NCI-H2196 treated with DMSO at 0.1 percent for 48 hours (cell line): ENCODE measurements at regions not wholly inside any gene's neighbourhood (a gene's known extent, or its start where the extent isn't known, plus 50 kb on each side); places are given as distances from the start of the nearest gene placed in this dataset.

Experiments used
- DNase-seq: peaks from one replicate; lab custom pipeline; 2025; ENCODE audit not compliant: unreplicated experiment; lab: John Stamatoyannopoulos, UW

GRCh38 chr21:35412231-35412630, 363.1 kb upstream of the RUNX1 start:
- DNase-seq: no peak

DNA sequence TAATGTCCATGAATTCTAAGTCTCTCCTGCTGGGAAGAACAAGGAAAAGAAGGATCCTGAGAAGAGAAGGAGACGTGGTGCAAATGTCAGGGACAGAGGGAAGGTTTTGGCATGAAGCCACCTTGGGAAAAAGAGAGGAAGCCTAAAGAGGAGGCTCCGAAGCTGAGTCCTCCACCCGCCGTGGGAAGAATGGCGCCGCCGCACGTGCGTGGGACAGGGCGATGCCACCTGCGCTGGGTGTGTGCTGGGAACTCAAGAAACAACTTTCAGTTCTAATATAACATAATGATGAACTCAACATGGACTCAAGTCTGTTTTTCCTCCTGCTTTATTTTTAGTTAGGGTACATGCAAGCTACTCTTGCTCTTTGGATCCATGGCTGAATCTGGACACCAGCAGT, 362.3 kb upstream of the RUNX1 start:
- DNase-seq: no peak

- no peak for DNase-seq
These were observed 361.6 kb upstream of the RUNX1 start for GRCh38 chr21:35410656-35411055.

- DNase-seq: no peak
These were observed 361.0 kb upstream of the RUNX1 start for GRCh38 chr21:35410123-35410522.

DNA sequence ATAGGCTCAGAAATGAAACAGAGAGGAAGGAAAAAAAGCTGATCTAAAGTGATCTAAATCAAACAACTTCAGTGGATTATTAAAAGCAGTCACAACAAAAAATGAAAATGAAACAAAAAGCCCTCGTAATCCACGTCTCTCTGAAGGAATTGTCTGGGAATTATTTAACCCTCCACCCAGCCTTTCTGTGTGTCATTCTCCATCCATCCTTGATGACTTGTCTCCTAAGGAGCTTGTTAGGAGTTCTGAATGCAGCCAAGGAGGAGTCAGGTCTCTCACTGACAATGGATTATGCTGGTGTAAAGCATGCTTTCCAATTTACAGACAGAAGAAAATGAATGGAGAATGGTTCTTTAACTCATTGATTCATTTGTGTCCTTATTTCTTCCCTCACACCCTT, 359.3 kb upstream of the RUNX1 start:
- DNase-seq: no peak

DNA sequence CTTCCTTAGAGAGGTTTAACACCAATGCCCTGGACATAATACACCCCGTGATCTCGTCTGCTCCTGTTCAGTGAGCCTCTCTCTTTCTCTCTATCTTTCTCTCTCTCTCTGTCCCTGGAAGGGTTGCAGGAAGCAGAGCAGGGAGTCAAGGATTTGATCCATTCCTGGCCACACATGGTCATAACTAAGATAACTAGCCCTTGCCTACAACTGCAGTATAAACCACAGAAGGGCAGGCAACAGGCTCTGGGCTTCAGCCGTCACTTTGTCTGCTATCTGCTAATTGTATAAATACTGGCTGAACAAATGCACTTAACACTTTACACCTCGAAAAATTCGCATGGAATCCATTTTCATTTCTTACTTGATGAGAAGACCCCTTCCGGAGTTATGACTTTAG, 357.5 kb upstream of the RUNX1 start:
- DNase-seq: no peak

- no peak for DNase-seq
These were observed 356.9 kb upstream of the RUNX1 start for GRCh38 chr21:35405981-35406380.

DNA sequence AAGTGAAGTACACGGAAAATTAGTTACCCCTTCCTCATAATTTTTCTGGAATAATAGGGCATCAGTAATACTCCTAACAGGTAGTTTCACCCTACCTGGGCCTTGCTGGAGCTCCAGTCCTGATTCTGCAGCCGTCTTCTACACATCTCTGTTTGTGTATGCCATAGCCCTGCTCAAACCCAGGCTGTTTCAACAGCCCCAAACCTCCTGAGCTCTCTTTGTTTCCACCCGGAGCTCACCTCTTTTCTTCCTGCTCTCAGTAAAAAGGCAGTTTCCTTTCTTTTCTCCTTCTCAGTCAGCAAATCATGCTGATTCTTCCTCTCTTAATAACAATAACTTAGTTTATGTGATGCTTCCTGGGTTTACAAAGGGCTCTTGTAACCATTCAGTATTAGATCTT, 355.1 kb upstream of the RUNX1 start:
- DNase-seq: no peak

DNA sequence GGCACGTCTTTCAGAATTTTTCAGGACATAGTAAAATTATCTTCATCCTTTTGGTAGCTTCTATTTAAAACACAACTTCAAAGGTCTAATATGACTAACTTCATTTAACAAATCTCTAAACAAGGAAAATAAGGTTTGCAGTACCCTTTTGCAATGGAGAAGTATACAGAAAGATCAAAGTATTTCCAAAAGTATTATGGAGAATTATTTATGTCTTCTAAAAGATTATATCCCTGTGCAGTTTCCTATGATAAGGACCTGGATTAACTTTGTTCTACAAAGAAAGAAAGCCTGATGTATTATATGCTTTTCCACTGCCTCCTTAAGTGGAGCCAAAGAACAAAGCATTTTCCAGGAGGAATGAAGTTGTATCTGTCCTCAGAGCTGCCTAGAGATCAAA, 353.0 kb upstream of the RUNX1 start:
- no peak for DNase-seq

DNA sequence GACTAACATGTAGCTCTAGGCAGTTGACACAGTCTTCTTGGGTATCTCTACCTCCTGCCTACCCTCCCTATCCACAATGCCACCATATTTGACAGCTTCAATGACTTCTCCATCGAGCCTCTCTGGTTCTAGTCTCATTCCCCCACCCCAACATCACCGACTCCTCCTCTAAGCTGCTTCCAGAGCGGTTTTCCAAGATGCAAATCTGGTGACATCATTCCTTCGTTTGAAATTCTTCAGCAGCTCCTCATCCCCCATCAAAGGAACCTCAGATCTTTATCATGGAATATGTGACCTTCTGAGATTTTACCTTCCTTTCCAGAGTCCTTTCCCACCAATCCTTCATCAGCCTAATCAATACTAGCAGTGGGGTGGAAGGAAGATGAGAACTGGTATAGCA, 352.4 kb upstream of the RUNX1 start:
- DNase-seq: no peak

GRCh38 chr21:35400233-35400939, 351.3 kb upstream of the RUNX1 start:
- DNase-seq: peak; percentile 66

DNA sequence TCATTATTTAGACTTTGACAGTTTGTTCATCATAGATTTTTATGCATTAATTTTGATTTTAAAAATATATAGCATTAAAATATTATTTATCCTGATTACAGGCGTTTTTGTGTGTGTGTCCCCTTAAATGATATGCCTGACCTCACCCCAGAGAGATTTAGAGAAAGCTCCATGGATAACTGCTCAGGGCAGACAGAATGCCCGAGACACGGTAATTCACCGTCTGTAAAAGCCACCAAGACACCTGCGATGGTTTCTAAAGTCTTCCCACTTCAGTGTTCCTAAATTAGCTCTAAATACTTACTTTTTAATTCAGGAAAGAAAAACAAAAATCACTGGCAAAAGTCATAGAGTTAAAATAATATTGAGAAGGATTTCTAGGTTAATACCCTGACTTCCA, 350.6 kb upstream of the RUNX1 start:
- DNase-seq: no peak

- no peak for DNase-seq
These were observed 350.0 kb upstream of the RUNX1 start for GRCh38 chr21:35399002-35399530.

GRCh38 chr21:35398346-35398982, 349.4 kb upstream of the RUNX1 start:
- DNase-seq: no peak

GRCh38 chr21:35397781-35398180, 348.7 kb upstream of the RUNX1 start:
- no peak for DNase-seq

DNA sequence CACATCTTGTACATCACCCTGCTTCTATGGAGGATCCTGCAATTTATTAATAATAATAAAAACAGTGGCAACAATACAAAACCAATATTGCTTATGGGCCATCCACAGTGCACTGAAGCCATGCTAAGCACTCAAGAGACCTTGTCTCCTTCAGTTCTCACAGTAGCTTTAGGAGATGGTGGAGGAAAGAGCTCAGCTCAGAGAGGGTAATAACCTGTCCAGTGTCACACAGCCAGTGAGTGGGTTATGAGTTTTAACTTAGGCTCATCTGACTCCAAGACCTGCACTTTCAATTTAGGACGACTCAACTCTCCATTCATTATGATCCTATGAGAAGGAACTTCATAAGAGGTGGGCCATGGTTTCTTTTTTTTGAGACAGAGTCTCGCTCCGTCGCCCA, 347.6 kb upstream of the RUNX1 start:
- DNase-seq: no peak

- DNase-seq: no peak
These were observed 346.6 kb upstream of the RUNX1 start for GRCh38 chr21:35395728-35396127.

- DNase-seq: no peak
These were observed 345.7 kb upstream of the RUNX1 start for GRCh38 chr21:35394634-35395369.

DNA sequence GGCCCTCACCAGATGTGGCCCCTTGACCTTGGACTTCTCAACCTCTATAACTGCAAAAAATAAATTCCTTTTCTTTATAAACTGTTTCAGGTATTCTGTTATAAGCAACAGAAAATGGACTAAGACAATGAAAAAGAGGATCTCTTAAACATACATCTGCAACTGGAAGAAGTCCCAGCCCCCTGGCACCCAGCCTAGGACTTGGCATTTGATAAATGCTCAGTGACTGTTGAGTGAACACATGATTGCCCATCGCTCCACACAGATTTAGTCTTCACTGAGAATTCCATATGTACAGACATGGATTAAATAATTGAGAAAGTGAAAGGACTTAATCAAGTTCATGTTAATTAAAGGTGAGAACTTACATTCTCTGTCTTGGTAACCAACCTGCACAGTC, 344.9 kb upstream of the RUNX1 start:
- no peak for DNase-seq

- no peak for DNase-seq
These were observed 341.1 kb upstream of the RUNX1 start for GRCh38 chr21:35390013-35390776.

DNA sequence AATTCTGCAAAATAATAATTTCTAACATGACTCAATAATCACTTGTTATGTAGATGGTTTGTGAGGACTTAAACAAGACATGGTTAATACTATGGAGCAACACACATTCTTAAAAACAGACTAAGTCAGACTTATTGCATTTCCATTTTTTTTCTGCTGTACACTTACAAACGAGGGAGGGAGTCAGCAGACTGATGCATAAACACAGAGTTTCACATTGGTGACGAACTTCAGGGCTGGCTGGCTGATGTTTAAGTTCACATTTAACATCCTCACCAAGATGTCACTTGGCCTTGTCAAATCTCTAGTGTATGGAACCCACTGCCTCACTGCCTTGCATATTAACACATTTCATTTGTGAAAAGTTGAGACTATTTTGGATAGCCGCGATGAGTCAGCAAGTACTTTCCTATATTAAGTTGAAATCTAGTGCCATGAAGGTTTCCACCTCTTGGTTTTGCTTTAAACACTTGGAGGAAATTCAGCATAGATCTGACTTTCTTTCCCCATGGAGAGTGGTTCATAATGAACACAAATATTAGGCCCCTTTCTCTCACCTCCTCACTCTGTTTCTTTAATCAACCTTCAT, 337.5 kb upstream of the RUNX1 start:
- no peak for DNase-seq
